ENCODE measurements at regions not wholly inside any gene's neighbourhood (a gene's known extent, or its start where the extent isn't known, plus 50 kb on each side); places are given as distances from the start of the nearest gene placed in this dataset.

DNA sequence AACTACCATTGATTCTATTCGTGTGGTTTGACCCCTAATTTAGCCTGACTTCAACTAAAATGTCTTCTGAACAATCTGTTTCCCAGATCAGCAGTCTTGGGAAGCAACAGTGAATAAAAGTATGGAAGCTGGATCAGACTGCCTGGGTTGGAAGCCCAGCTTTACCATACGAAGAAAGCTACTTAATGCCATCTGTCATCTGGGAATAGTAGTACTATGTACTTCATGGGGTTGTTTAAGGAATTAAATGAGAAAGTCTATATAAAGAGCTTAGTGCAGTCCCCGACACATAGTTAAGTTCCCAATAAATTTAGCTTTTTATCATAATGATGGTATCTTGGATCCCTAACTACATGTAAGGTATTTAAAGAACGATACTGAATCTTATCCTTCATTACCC, 151.5 kb upstream of the ERCC4 start:
- WGBS = 71% methylated on average over 4 of the region's 4 CpGs
- no peak for DNase-seq (ENCODE audit: low spot score)

DNA sequence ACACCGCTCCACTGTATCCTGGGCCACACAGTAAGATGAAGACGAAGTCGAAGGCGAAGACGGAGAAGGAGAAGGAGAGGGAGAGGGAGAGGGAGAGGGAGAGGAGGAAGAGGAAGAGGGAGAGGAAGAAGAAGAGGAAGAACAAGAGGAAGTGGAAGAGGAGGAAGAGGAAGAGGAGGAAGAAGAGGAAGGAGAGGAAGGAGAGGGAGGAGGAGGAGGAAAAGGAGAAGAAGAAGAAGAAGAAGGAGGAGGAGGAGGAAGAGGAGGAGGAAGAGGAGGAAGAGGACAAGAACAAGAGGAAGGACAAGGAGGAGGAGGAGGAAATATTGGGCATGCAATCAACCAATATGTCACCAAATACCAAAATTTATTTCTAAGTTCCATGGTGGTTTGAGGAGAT, 149.5 kb upstream of the ERCC4 start:
- Histone ChIP-seq H3K4me3 (ENCODE audit: low read depth in 1 of 3, low read length in 3 of 3) (no peak overlapping the region), H3K27ac (ENCODE audit: low read depth in 1 of 2, low read length in 2 of 2) (no peak overlapping the region), H3K9ac (ENCODE audit: low read depth in 1 of 2, low read length in 2 of 2) (no peak overlapping the region), H3K4me1 (ENCODE audit: control insufficient read depth in 4 of 4, insufficient read depth in 4 of 4, low read length in 3 of 4) (no peaks in the 10 kb centered on the region), H3K9me3 (ENCODE audit: control insufficient read depth in 4 of 4, low read length in 3 of 4) (no peaks in the 10 kb centered on the region), H3K36me3 (ENCODE audit: control insufficient read depth in 4 of 4, insufficient read depth in 3 of 4, low read depth in 1 of 4, low read length in 3 of 4) (no peaks in the 10 kb centered on the region), H3K27me3 (ENCODE audit: control insufficient read depth in 4 of 4, insufficient read depth in 4 of 4, low read length in 3 of 4) (no peaks in the 10 kb centered on the region)
- 92% methylated on average over 5 of the region's 5 CpGs for WGBS
- DNase-seq (ENCODE audit: low spot score) = no peak
- TF ChIP-seq SP1 (IDR thresholded peaks at IDR 0.05) = no peak
- no peak for TF ChIP-seq GABPA (IDR thresholded peaks at IDR 0.05 in 1 of 2, conservative IDR thresholded peaks at IDR 0.05 in 1 of 2)
- TF ChIP-seq, protein P1, sequence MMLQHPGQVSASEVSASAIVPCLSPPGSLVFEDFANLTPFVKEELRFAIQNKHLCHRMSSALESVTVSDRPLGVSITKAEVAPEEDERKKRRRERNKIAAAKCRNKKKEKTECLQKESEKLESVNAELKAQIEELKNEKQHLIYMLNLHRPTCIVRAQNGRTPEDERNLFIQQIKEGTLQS (IDR thresholded peaks at IDR 0.05) = no peak
- TF ChIP-seq, protein P2, sequence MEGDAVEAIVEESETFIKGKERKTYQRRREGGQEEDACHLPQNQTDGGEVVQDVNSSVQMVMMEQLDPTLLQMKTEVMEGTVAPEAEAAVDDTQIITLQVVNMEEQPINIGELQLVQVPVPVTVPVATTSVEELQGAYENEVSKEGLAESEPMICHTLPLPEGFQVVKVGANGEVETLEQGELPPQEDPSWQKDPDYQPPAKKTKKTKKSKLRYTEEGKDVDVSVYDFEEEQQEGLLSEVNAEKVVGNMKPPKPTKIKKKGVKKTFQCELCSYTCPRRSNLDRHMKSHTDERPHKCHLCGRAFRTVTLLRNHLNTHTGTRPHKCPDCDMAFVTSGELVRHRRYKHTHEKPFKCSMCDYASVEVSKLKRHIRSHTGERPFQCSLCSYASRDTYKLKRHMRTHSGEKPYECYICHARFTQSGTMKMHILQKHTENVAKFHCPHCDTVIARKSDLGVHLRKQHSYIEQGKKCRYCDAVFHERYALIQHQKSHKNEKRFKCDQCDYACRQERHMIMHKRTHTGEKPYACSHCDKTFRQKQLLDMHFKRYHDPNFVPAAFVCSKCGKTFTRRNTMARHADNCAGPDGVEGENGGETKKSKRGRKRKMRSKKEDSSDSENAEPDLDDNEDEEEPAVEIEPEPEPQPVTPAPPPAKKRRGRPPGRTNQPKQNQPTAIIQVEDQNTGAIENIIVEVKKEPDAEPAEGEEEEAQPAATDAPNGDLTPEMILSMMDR (IDR thresholded peaks at IDR 0.05; ENCODE audit: low read depth, low read length, missing input control) = no peak
- TF ChIP-seq JUND (IDR thresholded peaks at IDR 0.05) = no peak
- TF ChIP-seq YY1 (IDR thresholded peaks at IDR 0.05) = no peak
- TF ChIP-seq RXRA (IDR thresholded peaks at IDR 0.05) = no peak
- no peak for TF ChIP-seq FOXA1 (IDR thresholded peaks at IDR 0.05)
- no peak for TF ChIP-seq EGR1 (IDR thresholded peaks at IDR 0.05; ENCODE audit: low read depth in 2 of 2)
- no peak for TF ChIP-seq NR2F2 (IDR thresholded peaks at IDR 0.05)

More for the DNA sequence above, 151.5 kb upstream of the ERCC4 start:
- Histone ChIP-seq H3K27ac (ENCODE audit: low read depth in 1 of 2, low read length in 2 of 2) (no peak overlapping the region), H3K4me3 (ENCODE audit: low read depth in 1 of 3, low read length in 3 of 3) (no peak overlapping the region), H3K9me3 (ENCODE audit: control insufficient read depth in 4 of 4, low read length in 3 of 4) (no peaks in the 10 kb centered on the region), H3K9ac (ENCODE audit: low read depth in 1 of 2, low read length in 2 of 2) (no peak overlapping the region), H3K27me3 (ENCODE audit: control insufficient read depth in 4 of 4, insufficient read depth in 4 of 4, low read length in 3 of 4) (no peaks in the 10 kb centered on the region), H3K4me1 (ENCODE audit: control insufficient read depth in 4 of 4, insufficient read depth in 4 of 4, low read length in 3 of 4) (no peaks in the 10 kb centered on the region), H3K36me3 (ENCODE audit: control insufficient read depth in 4 of 4, insufficient read depth in 3 of 4, low read depth in 1 of 4, low read length in 3 of 4) (no peaks in the 10 kb centered on the region)
- TF ChIP-seq, protein P3, sequence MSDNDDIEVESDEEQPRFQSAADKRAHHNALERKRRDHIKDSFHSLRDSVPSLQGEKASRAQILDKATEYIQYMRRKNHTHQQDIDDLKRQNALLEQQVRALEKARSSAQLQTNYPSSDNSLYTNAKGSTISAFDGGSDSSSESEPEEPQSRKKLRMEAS (IDR thresholded peaks at IDR 0.05) = no peak
- no peak for TF ChIP-seq FOXA2 (IDR thresholded peaks at IDR 0.05)
- TF ChIP-seq HNF4G (IDR thresholded peaks at IDR 0.05) = no peak
- no peak for TF ChIP-seq RXRA (IDR thresholded peaks at IDR 0.05)
- TF ChIP-seq GABPA (IDR thresholded peaks at IDR 0.05 in 1 of 2, conservative IDR thresholded peaks at IDR 0.05 in 1 of 2) = no peak
- TF ChIP-seq, protein P4, sequence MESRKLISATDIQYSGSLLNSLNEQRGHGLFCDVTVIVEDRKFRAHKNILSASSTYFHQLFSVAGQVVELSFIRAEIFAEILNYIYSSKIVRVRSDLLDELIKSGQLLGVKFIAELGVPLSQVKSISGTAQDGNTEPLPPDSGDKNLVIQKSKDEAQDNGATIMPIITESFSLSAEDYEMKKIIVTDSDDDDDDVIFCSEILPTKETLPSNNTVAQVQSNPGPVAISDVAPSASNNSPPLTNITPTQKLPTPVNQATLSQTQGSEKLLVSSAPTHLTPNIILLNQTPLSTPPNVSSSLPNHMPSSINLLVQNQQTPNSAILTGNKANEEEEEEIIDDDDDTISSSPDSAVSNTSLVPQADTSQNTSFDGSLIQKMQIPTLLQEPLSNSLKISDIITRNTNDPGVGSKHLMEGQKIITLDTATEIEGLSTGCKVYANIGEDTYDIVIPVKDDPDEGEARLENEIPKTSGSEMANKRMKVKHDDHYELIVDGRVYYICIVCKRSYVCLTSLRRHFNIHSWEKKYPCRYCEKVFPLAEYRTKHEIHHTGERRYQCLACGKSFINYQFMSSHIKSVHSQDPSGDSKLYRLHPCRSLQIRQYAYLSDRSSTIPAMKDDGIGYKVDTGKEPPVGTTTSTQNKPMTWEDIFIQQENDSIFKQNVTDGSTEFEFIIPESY (IDR thresholded peaks at IDR 0.05) = no peak
- no peak for TF ChIP-seq RAD21 (IDR thresholded peaks at IDR 0.05)
- TF ChIP-seq, protein P2 (IDR thresholded peaks at IDR 0.05; ENCODE audit: low read depth, low read length, missing input control) = no peak
- no peak for TF ChIP-seq NR2F2 (IDR thresholded peaks at IDR 0.05)
- no peak for TF ChIP-seq JUND (IDR thresholded peaks at IDR 0.05)
- TF ChIP-seq, protein P1 (IDR thresholded peaks at IDR 0.05) = no peak
- TF ChIP-seq HNF4A (conservative IDR thresholded peaks at IDR 0.05) = no peak
- no peak for TF ChIP-seq TAF1 (conservative IDR thresholded peaks at IDR 0.05)
- TF ChIP-seq, protein P5, sequence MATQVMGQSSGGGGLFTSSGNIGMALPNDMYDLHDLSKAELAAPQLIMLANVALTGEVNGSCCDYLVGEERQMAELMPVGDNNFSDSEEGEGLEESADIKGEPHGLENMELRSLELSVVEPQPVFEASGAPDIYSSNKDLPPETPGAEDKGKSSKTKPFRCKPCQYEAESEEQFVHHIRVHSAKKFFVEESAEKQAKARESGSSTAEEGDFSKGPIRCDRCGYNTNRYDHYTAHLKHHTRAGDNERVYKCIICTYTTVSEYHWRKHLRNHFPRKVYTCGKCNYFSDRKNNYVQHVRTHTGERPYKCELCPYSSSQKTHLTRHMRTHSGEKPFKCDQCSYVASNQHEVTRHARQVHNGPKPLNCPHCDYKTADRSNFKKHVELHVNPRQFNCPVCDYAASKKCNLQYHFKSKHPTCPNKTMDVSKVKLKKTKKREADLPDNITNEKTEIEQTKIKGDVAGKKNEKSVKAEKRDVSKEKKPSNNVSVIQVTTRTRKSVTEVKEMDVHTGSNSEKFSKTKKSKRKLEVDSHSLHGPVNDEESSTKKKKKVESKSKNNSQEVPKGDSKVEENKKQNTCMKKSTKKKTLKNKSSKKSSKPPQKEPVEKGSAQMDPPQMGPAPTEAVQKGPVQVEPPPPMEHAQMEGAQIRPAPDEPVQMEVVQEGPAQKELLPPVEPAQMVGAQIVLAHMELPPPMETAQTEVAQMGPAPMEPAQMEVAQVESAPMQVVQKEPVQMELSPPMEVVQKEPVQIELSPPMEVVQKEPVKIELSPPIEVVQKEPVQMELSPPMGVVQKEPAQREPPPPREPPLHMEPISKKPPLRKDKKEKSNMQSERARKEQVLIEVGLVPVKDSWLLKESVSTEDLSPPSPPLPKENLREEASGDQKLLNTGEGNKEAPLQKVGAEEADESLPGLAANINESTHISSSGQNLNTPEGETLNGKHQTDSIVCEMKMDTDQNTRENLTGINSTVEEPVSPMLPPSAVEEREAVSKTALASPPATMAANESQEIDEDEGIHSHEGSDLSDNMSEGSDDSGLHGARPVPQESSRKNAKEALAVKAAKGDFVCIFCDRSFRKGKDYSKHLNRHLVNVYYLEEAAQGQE (IDR thresholded peaks at IDR 0.05) = no peak
- no peak for TF ChIP-seq SP1 (IDR thresholded peaks at IDR 0.05)
- no peak for TF ChIP-seq FOXA1 (IDR thresholded peaks at IDR 0.05)
- TF ChIP-seq EGR1 (IDR thresholded peaks at IDR 0.05; ENCODE audit: low read depth in 2 of 2) = no peak
- TF ChIP-seq YY1 (IDR thresholded peaks at IDR 0.05) = no peak

Data from liver (tissue), 8 donors.